Stomach (tissue), 8 donors: ENCODE measurements at regions not wholly inside any gene's neighbourhood (a gene's known extent, or its start where the extent isn't known, plus 50 kb on each side); places are given as distances from the start of the nearest gene placed in this dataset.
"Not testable (repeated sequence)": the region's sequence is repeated elsewhere in the genome, so short reads cannot be mapped to it uniquely, and the experiment has no call there.

Experiments used
- DNase-seq, 2 donors: peaks; one replicate each; pipeline versions ENCODE4 v3.0.0 to v3.0.0-alpha.2; 2013 to 2019
- H3K27ac ChIP-seq, 5 donors: fragments of 200-600 bp in 4 of 5; sonication (generic) in 4 of 5; one replicate each; pipeline ENCODE4 v1.5.1; 2013 to 2019; ENCODE audit warnings: mild to moderate bottlenecking in 1 of 5, moderate library complexity in 1 of 5
- H3K27me3 ChIP-seq, 3 donors: fragments of 200-600 bp; sonication (generic); one replicate each; pipeline ENCODE4 v1.5.1; 2017 to 2019; ENCODE audit warnings: mixed run types in 1 of 3
- H3K36me3 ChIP-seq, 4 donors: fragments of 200-600 bp; sonication (generic); 1 replicate in 3 of 4; 2 replicates in 1 of 4; pipeline ENCODE4 v1.5.1; 2016 to 2019
- H3K4me1 ChIP-seq, 4 donors: fragments of 200-600 bp; sonication (generic); one replicate each; pipeline ENCODE4 v1.5.1; 2016 to 2019
- H3K4me3 ChIP-seq, 4 donors: fragments of 200-600 bp; sonication (generic) in 3 of 4; one replicate each; pipeline ENCODE4 v1.5.1; 2016 to 2019; ENCODE audit warnings: mild to moderate bottlenecking in 1 of 4
- H3K9me3 ChIP-seq, 4 donors: fragments of 200-600 bp; sonication (generic); one replicate each; pipeline ENCODE4 v1.5.1; 2016 to 2019
- CTCF ChIP-seq, 7 experiments: fragments of 450-650 bp in 4 of 7; fragments of 200-600 bp in 3 of 7; sonication (generic) in 3 of 7; IDR thresholded peaks; one replicate each; pipeline ENCODE4 v1.5.1; 2016 to 2019; ENCODE audit warnings: antibody characterized with exemption in 7 of 7, control low read depth in 2 of 7, mild to moderate bottlenecking in 1 of 7
- EP300 ChIP-seq: sonication (generic); formaldehyde crosslinking; IDR thresholded peaks from one replicate; pipeline ENCODE4 v1.6.1; 2017; ENCODE audit warnings: antibody characterized with exemption
- POLR2A ChIP-seq, 4 donors: fragments of 450-650 bp; IDR thresholded peaks; one replicate each; pipeline ENCODE4 v1.6.1; 2016; ENCODE audit warnings: antibody characterized with exemption in 4 of 4, control low read depth in 2 of 4, mild to moderate bottlenecking in 1 of 4, moderate library complexity in 1 of 4
- POLR2AphosphoS5 ChIP-seq, 3 donors: sonication (generic); formaldehyde crosslinking; IDR thresholded peaks; one replicate each; pipeline ENCODE4 v1.6.1; 2016; ENCODE audit warnings: antibody characterized with exemption in 3 of 3
- WGBS, 5 donors: extraction: QIAGEN DNeasy Blood & Tissue Kit in 3 of 5; methylation state at CpG; one replicate each; pipeline versions ENCODE4 v1.1.5 to v1.1.7; 2013 to 2018; 5-methylcytosine and 5-hydroxymethylcytosine counted together
- intact Hi-C: fragments of 100-400 bp; cut with DNase I; formaldehyde crosslinking; loops from one replicate; pipeline ENCODE4 v1.15.1; 2023; ENCODE audit warnings: low total_unique reads
- donor health status: healthy with polysubstance abuse.
- donor health status: Bipolar disorder and iron deficiency.
- donor health status: healthy.

DNA sequence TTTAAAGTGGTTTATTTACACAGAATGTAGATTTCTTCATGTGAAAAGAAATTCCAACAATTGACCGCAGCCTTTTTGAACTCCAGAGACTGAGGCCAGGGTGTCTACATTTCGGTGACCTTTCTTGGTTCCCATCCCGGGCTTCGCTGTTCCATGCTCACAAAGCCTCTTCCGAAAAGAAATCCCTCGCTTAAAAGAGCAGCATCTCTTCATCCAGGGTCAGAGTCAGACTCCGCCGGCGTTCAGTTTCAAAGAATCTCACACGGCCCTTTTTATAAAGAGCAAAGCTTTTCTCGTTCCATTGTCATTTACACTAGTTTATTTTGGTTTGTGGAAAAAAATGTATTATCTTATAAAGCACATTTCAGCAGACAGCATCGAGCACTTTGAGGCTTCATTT, 530.6 kb upstream of the B3GAT1 start:
- WGBS, 5 donors, result 42 to 51% (median 47%) methylated on average over 12 of the region's 12 CpGs
- no peak overlapping the region for H3K27ac ChIP-seq
- H3K36me3 ChIP-seq, result no peaks in the 10 kb centered on the region
- intact Hi-C loops, result no loop called here
- H3K4me3 ChIP-seq, result no peak overlapping the region
- TF ChIP-seq POLR2AphosphoS5 (IDR thresholded peaks at IDR 0.05) (no peak), POLR2A (IDR thresholded peaks at IDR 0.05) (no peak), CTCF (IDR thresholded peaks at IDR 0.05) (no peak), EP300 (no peak)
- no peaks in the 10 kb centered on the region for H3K4me1 ChIP-seq
- peaks cover 0 to 20% (median 0%) of the 10 kb centered on the region in 3 donors for H3K27me3 ChIP-seq
- DNase-seq, result no peak
- no peaks in the 10 kb centered on the region for H3K9me3 ChIP-seq

DNA sequence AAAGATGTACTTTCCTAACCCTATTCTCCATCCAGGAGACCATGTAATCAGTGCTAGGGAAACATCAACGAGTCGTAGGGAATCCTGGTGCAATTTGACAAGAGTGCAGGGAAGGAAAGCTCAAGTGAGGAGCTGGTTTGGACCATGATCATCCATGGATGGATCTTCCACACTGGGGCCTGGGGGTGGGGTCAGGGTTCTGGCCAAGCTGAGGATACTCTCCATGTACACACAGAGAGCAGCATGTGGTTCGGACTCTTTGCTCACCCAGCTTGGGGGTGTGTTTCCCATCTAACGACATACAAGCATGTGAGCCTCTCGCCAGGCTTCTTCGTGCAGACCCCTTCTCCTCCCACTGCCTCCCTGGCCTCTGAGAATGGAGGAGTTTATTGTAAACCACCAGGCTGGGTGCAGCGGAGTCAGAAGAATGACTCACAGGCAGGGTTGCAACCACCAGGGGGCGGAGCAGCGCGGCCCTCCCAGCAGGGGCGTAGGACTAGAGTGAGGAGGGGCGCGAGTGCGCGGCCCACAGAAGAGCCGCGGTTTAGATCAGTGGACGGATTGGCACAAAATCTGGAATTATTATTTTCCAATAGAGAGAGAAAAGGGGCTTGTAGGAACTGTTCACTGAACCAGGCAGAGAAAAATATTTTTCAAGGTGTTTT, 530.0 kb upstream of the B3GAT1 start:
- H3K36me3 ChIP-seq, intact Hi-C loops, H3K4me3 ChIP-seq, H3K27ac ChIP-seq, H3K9me3 ChIP-seq, H3K4me1 ChIP-seq: not testable (repeated sequence)
- peak in 1 of 2 donors; percentile 40 for DNase-seq
- 31 to 42% (median 38%) methylated on average over 15 to 18 of the region's 18 CpGs for WGBS, 5 donors
- H3K27me3 ChIP-seq, result peaks cover 0 to 20% (median 0%) of the 10 kb centered on the region in 3 donors

- no peak for DNase-seq
- H3K4me1 ChIP-seq, result no peaks in the 10 kb centered on the region
- intact Hi-C loops, result no loop called here
- H3K27me3 ChIP-seq, result peaks cover 0 to 20% (median 0%) of the 10 kb centered on the region in 3 donors
- H3K36me3 ChIP-seq, result no peaks in the 10 kb centered on the region
- no peak overlapping the region for H3K4me3 ChIP-seq
- WGBS, 5 donors, result 54 to 84% (median 67%) methylated on average over 5 of the region's 5 CpGs
- no peak for TF ChIP-seq POLR2AphosphoS5 (IDR thresholded peaks at IDR 0.05)
- TF ChIP-seq EP300, result no peak
- H3K27ac ChIP-seq, result no peak overlapping the region
- peaks cover 0 to 2% (median 0%) of the 10 kb centered on the region in 4 donors for H3K9me3 ChIP-seq
These were observed 529.3 kb upstream of the B3GAT1 start for GRCh38 chr11:134941326-134941725.

DNA sequence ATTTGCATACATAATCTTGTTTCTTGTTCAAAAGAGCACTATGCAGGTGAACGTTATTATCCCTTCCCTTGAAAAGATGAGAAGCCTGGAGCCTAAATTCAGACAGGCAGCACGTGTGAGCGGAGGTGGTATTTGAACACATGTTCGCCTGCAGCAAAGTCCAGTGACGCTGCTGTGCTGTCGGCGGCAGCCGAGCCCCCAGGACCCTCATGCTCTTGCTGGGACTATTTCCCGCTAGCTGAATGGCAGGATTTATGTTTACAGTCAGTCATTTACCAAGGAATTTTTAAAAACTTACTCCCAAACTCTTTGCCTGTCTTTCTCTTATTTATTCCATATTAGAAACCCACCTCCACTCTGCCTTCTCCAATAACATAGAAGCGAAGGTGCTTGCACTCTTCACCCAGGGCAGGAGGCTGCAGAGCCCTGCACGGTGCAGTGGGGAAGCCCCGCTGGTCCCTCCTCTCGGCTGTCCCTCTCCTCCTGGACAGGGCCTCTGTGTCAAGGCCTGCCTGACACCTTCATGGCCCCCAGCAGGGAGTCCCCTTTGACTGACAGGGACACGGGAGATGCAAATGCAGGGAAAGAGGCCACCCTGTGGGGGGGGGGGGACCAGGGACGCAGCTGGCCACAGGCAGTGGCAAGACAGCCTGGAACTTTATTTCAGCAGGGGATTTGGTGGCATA, 528.5 kb upstream of the B3GAT1 start:
- no peak overlapping the region for H3K4me3 ChIP-seq
- DNase-seq, result no peak
- H3K4me1 ChIP-seq, result no peaks in the 10 kb centered on the region
- no peak overlapping the region for H3K27ac ChIP-seq
- H3K27me3 ChIP-seq, result peaks cover 0 to 24% (median 0%) of the 10 kb centered on the region in 3 donors
- 76 to 80% (median 77%) methylated on average over 15 of the region's 15 CpGs for WGBS, 5 donors
- no peaks in the 10 kb centered on the region for H3K36me3 ChIP-seq
- intact Hi-C loops, result no loop called here
- peaks cover 0 to 6% (median 1%) of the 10 kb centered on the region in 4 donors for H3K9me3 ChIP-seq
- no peak for TF ChIP-seq CTCF (IDR thresholded peaks at IDR 0.05)
- no peak for TF ChIP-seq EP300
- TF ChIP-seq POLR2AphosphoS5 (IDR thresholded peaks at IDR 0.05), result no peak
- TF ChIP-seq POLR2A (IDR thresholded peaks at IDR 0.05), result no peak

DNA sequence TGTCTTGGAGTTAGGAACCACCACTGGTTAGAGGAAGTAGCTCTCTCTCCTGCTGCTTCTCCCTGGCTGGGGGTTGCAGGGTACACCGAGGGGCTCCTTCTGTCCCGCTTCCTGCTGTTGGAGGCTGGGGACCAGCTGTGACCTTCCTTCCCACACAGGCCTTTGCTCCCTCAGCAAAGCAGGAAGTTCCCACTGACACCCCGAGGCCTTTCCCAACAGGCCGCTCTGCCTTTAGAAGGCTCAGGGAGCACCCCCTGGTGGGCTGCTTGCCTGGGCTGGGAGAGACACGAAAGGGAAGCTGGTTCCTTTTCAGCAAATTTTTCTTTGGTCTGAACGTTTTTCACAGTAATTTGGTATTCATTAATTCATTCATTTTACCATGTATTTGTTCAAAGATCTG, 527.9 kb upstream of the B3GAT1 start:
- WGBS, 5 donors, result 33 to 41% (median 37%) methylated on average over 6 of the region's 6 CpGs
- Histone ChIP-seq H3K4me1 (no peaks in the 10 kb centered on the region), H3K27ac (no peak overlapping the region), H3K4me3 (no peak overlapping the region), H3K27me3 (peaks cover 0 to 24% (median 0%) of the 10 kb centered on the region in 3 donors), H3K9me3 (peaks cover 0 to 13% (median 1%) of the 10 kb centered on the region in 4 donors), H3K36me3 (no peaks in the 10 kb centered on the region)
- TF ChIP-seq CTCF (IDR thresholded peaks at IDR 0.05) (no peak), EP300 (no peak), POLR2AphosphoS5 (IDR thresholded peaks at IDR 0.05) (no peak)
- peak in 1 of 2 donors; percentile 70 for DNase-seq
- intact Hi-C loops, result no loop called here
